ENCODE measurements at regions not wholly inside any gene's neighbourhood (a gene's known extent, or its start where the extent isn't known, plus 50 kb on each side); places are given as distances from the start of the nearest gene placed in this dataset.
"Not testable (repeated sequence)": the region's sequence is repeated elsewhere in the genome, so short reads cannot be mapped to it uniquely, and the experiment has no call there.

- no TSS peak for BruUV-seq (replicated peaks)
- no peak overlapping the region for H3K27ac Mint-ChIP-seq (ENCODE audit: low read depth, unreplicated experiment)
- no peak for TF ChIP-seq CTCF (IDR thresholded peaks at IDR 0.05; ENCODE audit: unreplicated experiment)
- no peak overlapping the region for H3K4me3 Mint-ChIP-seq (ENCODE audit: unreplicated experiment)
- no peaks in the 10 kb centered on the region for H3K36me3 Mint-ChIP-seq (ENCODE audit: insufficient read depth, unreplicated experiment)
- intact Hi-C loops (cut with micrococcal nuclease), result no loop called here
- DNase-seq (ENCODE audit: unreplicated experiment), result no peak
- H3K4me1 Mint-ChIP-seq (ENCODE audit: insufficient read depth, unreplicated experiment), result no peaks in the 10 kb centered on the region
- no peaks in the 10 kb centered on the region for H3K9me3 Mint-ChIP-seq (ENCODE audit: unreplicated experiment)
- peaks cover 90% of the 10 kb centered on the region for H3K27me3 Mint-ChIP-seq (ENCODE audit: insufficient read depth, unreplicated experiment)
- ChIA-PET CTCF (no interaction called here), POLR2A (no interaction called here)
These were observed 100.5 kb upstream of the FRMPD3 start for GRCh38 chrX:107348990-107349389.

GRCh38 chrX:107355533-107355932 lies 93.9 kb upstream of the FRMPD3 start:
- TF ChIP-seq CTCF (IDR thresholded peaks at IDR 0.05; ENCODE audit: unreplicated experiment), result no peak
- H3K27ac Mint-ChIP-seq (ENCODE audit: low read depth, unreplicated experiment), result no peak overlapping the region
- no peak for DNase-seq (ENCODE audit: unreplicated experiment)
- no peak overlapping the region for H3K4me3 Mint-ChIP-seq (ENCODE audit: unreplicated experiment)
- H3K9me3 Mint-ChIP-seq (ENCODE audit: unreplicated experiment), result no peaks in the 10 kb centered on the region
- ChIA-PET CTCF (interaction anchor here (0.6 kb wide), 1 partner anchor 363 kb away, joined by 3 read pairs; no protein-coding TSS in a partner anchor), POLR2A (no interaction called here)
- intact Hi-C loops (cut with micrococcal nuclease), result no loop called here
- no peaks in the 10 kb centered on the region for H3K36me3 Mint-ChIP-seq (ENCODE audit: insufficient read depth, unreplicated experiment)
- H3K27me3 Mint-ChIP-seq (ENCODE audit: insufficient read depth, unreplicated experiment), result peaks cover 81% of the 10 kb centered on the region
- no peaks in the 10 kb centered on the region for H3K4me1 Mint-ChIP-seq (ENCODE audit: insufficient read depth, unreplicated experiment)
- BruUV-seq (replicated peaks), result no TSS peak

GRCh38 chrX:107360788-107361360 lies 88.6 kb upstream of the FRMPD3 start:
- no peak for TF ChIP-seq CTCF (IDR thresholded peaks at IDR 0.05; ENCODE audit: unreplicated experiment)
- Mint-ChIP-seq H3K27ac (ENCODE audit: low read depth, unreplicated experiment) (no peak overlapping the region), H3K27me3 (ENCODE audit: insufficient read depth, unreplicated experiment) (peaks cover 56% of the 10 kb centered on the region), H3K9me3 (ENCODE audit: unreplicated experiment) (no peaks in the 10 kb centered on the region), H3K4me3 (ENCODE audit: unreplicated experiment) (no peak overlapping the region), H3K4me1 (ENCODE audit: insufficient read depth, unreplicated experiment) (no peaks in the 10 kb centered on the region), H3K36me3 (ENCODE audit: insufficient read depth, unreplicated experiment) (no peaks in the 10 kb centered on the region)
- POLR2A ChIA-PET, result no interaction called here
- no peak for DNase-seq (ENCODE audit: unreplicated experiment)
- CTCF ChIA-PET, result interaction anchor here (0.7 kb wide), 1 partner anchor 40 kb away, joined by 3 read pairs; no protein-coding TSS in a partner anchor
- intact Hi-C loops (cut with micrococcal nuclease), result no loop called here
- no TSS peak for BruUV-seq (replicated peaks)

GRCh38 chrX:107370185-107370584 lies 79.3 kb upstream of the FRMPD3 start:
- H3K36me3 Mint-ChIP-seq (ENCODE audit: insufficient read depth, unreplicated experiment); H3K9me3 Mint-ChIP-seq (ENCODE audit: unreplicated experiment); H3K27ac Mint-ChIP-seq (ENCODE audit: low read depth, unreplicated experiment); H3K4me3 Mint-ChIP-seq (ENCODE audit: unreplicated experiment); BruUV-seq (replicated peaks); H3K4me1 Mint-ChIP-seq (ENCODE audit: insufficient read depth, unreplicated experiment); DNase-seq (ENCODE audit: unreplicated experiment); intact Hi-C loops (cut with micrococcal nuclease); POLR2A ChIA-PET; CTCF ChIA-PET: not testable (repeated sequence)
- H3K27me3 Mint-ChIP-seq (ENCODE audit: insufficient read depth, unreplicated experiment), result peaks cover 43% of the 10 kb centered on the region

- CTCF ChIA-PET, result interaction anchor here (0.6 kb wide), 1 partner anchor 450 kb away, joined by 4 read pairs; no protein-coding TSS in a partner anchor
- Mint-ChIP-seq H3K9me3 (ENCODE audit: unreplicated experiment) (no peaks in the 10 kb centered on the region), H3K4me3 (ENCODE audit: unreplicated experiment) (no peak overlapping the region), H3K4me1 (ENCODE audit: insufficient read depth, unreplicated experiment) (no peaks in the 10 kb centered on the region), H3K27me3 (ENCODE audit: insufficient read depth, unreplicated experiment) (peaks cover 62% of the 10 kb centered on the region), H3K36me3 (ENCODE audit: insufficient read depth, unreplicated experiment) (no peaks in the 10 kb centered on the region), H3K27ac (ENCODE audit: low read depth, unreplicated experiment) (no peak overlapping the region)
- no peak for TF ChIP-seq CTCF (IDR thresholded peaks at IDR 0.05; ENCODE audit: unreplicated experiment)
- POLR2A ChIA-PET, result no interaction called here
- no peak for DNase-seq (ENCODE audit: unreplicated experiment)
- intact Hi-C loops (cut with micrococcal nuclease), result no loop called here
- no TSS peak for BruUV-seq (replicated peaks)
These were observed 75.3 kb upstream of the FRMPD3 start for GRCh38 chrX:107374132-107374531.

Measured in MCF 10A (cell line).